Astrocyte (in vitro differentiated cells and primary cell): ENCODE measurements at regions not wholly inside any gene's neighbourhood (a gene's known extent, or its start where the extent isn't known, plus 50 kb on each side); places are given as distances from the start of the nearest gene placed in this dataset.

ENCODE experiments used
- DNase-seq: peaks from one replicate; pipeline ENCODE4 v3.0.0-alpha.2; 2010; ENCODE audit warnings: low read depth
- FAIRE-seq: peaks from 2 replicates; lab custom pipeline; 2011; peaks lifted over from hg19 to GRCh38; lab: Jason Lieb, UNC
- H2AFZ ChIP-seq: 2 replicates; pipeline ENCODE4 v1.6.0; 2012; ENCODE audit warnings: low read depth, low read length, inconsistent platforms
- H3K27ac ChIP-seq: 2 replicates; pipeline ENCODE4 v1.5.1; 2011; ENCODE audit warnings: low read depth, low read length, inconsistent platforms
- H3K27me3 ChIP-seq: 2 replicates; pipeline ENCODE4 v1.6.0; 2011; ENCODE audit warnings: low read length, inconsistent platforms; ENCODE audit not compliant: insufficient read depth
- H3K36me3 ChIP-seq: 2 replicates; pipeline ENCODE4 v1.5.1; 2011; ENCODE audit warnings: low read length, inconsistent platforms; ENCODE audit not compliant: insufficient read depth
- H3K4me1 ChIP-seq: 2 replicates; pipeline ENCODE4 v1.5.1; 2011; ENCODE audit warnings: low read length, inconsistent platforms; ENCODE audit not compliant: insufficient read depth
- H3K4me2 ChIP-seq: 2 replicates; pipeline ENCODE4 v1.6.0; 2012; ENCODE audit warnings: low read length, inconsistent platforms
- H3K4me3 ChIP-seq: 2 replicates; pipeline ENCODE4 v1.5.1; 2011; ENCODE audit warnings: low read depth, mild to moderate bottlenecking, low read length, inconsistent platforms; ENCODE audit not compliant: insufficient read depth
- H3K79me2 ChIP-seq: 2 replicates; pipeline ENCODE4 v1.6.0; 2012; ENCODE audit warnings: mild to moderate bottlenecking, low read length, inconsistent platforms; ENCODE audit not compliant: insufficient read depth
- H3K9ac ChIP-seq: 2 replicates; pipeline ENCODE4 v1.6.0; 2012; ENCODE audit warnings: mild to moderate bottlenecking, low read length, inconsistent platforms
- H3K9me3 ChIP-seq: 2 replicates; pipeline ENCODE4 v1.5.1; 2012; ENCODE audit warnings: low read depth, mild to moderate bottlenecking, low read length, inconsistent platforms; ENCODE audit not compliant: insufficient read depth
- H4K20me1 ChIP-seq: 2 replicates; pipeline ENCODE4 v1.6.0; 2012; ENCODE audit warnings: low read length, inconsistent platforms; ENCODE audit not compliant: insufficient read depth
- H3K27ac Mint-ChIP-seq: one replicate; pipeline ENCODE4 v1.8.0; 2021; ENCODE audit warnings: mild to moderate bottlenecking, mixed read lengths; ENCODE audit not compliant: unreplicated experiment
- H3K27me3 Mint-ChIP-seq: one replicate; pipeline ENCODE4 v1.8.0; 2021; ENCODE audit warnings: low read depth, mixed read lengths; ENCODE audit not compliant: unreplicated experiment
- H3K36me3 Mint-ChIP-seq: one replicate; pipeline ENCODE4 v1.8.0; 2021; ENCODE audit warnings: low read depth, mixed read lengths; ENCODE audit not compliant: unreplicated experiment
- H3K4me1 Mint-ChIP-seq: one replicate; pipeline ENCODE4 v1.8.0; 2021; ENCODE audit warnings: low read depth, mixed read lengths; ENCODE audit not compliant: unreplicated experiment
- H3K4me3 Mint-ChIP-seq: one replicate; pipeline ENCODE4 v1.8.0; 2021; ENCODE audit warnings: mild to moderate bottlenecking, moderate library complexity, mixed read lengths; ENCODE audit not compliant: unreplicated experiment
- H3K9me3 Mint-ChIP-seq: one replicate; pipeline ENCODE4 v1.8.0; 2021; ENCODE audit warnings: mild to moderate bottlenecking, mixed read lengths; ENCODE audit not compliant: unreplicated experiment
- CTCF ChIP-seq: IDR thresholded peaks from 2 replicates; pipeline ENCODE4 v1.5.1; 2011; ENCODE audit warnings: low read depth, mild to moderate bottlenecking, inconsistent platforms, low read length, moderate library complexity; ENCODE audit not compliant: insufficient read depth
- EZH2 ChIP-seq: IDR thresholded peaks from 2 replicates; pipeline ENCODE4 v1.6.1; 2012; ENCODE audit warnings: mild to moderate bottlenecking, low read length, inconsistent platforms; ENCODE audit not compliant: insufficient read depth

GRCh38 chr9:135342206-135343130 lies 137.1 kb upstream of the PPP1R26 start:
- H3K27ac Mint-ChIP-seq, result no peak overlapping the region
- H3K4me1 Mint-ChIP-seq, result peaks cover 2% of the 10 kb centered on the region
- H2AFZ ChIP-seq, result no peak overlapping the region
- H3K79me2 ChIP-seq, result no peaks in the 10 kb centered on the region
- H3K36me3 Mint-ChIP-seq, result no peaks in the 10 kb centered on the region
- H3K9me3 Mint-ChIP-seq, result no peaks in the 10 kb centered on the region
- H3K9ac ChIP-seq, result no peak overlapping the region
- H3K4me3 Mint-ChIP-seq, result no peak overlapping the region
- H3K9me3 ChIP-seq, result no peaks in the 10 kb centered on the region
- H4K20me1 ChIP-seq, result no peaks in the 10 kb centered on the region
- H3K4me1 ChIP-seq, result no peaks in the 10 kb centered on the region
- H3K27me3 Mint-ChIP-seq, result peaks cover 57% of the 10 kb centered on the region
- no peak overlapping the region for H3K4me3 ChIP-seq
- H3K27me3 ChIP-seq, result no peaks in the 10 kb centered on the region
- FAIRE-seq (no peak), DNase-seq (no peak)
- H3K36me3 ChIP-seq, result no peaks in the 10 kb centered on the region
- H3K4me2 ChIP-seq, result no peak overlapping the region
- no peak for TF ChIP-seq EZH2
- no peak for TF ChIP-seq CTCF
- H3K27ac ChIP-seq, result no peak overlapping the region

GRCh38 chr9:135343136-135343535 lies 136.4 kb upstream of the PPP1R26 start:
- no peaks in the 10 kb centered on the region for H3K36me3 Mint-ChIP-seq
- Histone ChIP-seq H3K79me2 (no peaks in the 10 kb centered on the region), H3K4me1 (no peaks in the 10 kb centered on the region), H3K4me3 (no peak overlapping the region), H4K20me1 (no peaks in the 10 kb centered on the region), H3K36me3 (no peaks in the 10 kb centered on the region), H3K9ac (no peak overlapping the region), H3K27me3 (no peaks in the 10 kb centered on the region), H3K4me2 (no peak overlapping the region), H3K9me3 (no peaks in the 10 kb centered on the region), H2AFZ (no peak overlapping the region), H3K27ac (no peak overlapping the region)
- TF ChIP-seq EZH2, result no peak
- TF ChIP-seq CTCF, result no peak
- no peak for DNase-seq
- H3K4me1 Mint-ChIP-seq, result peaks cover 2% of the 10 kb centered on the region
- H3K4me3 Mint-ChIP-seq, result no peak overlapping the region
- peaks cover 52% of the 10 kb centered on the region for H3K27me3 Mint-ChIP-seq
- H3K9me3 Mint-ChIP-seq, result no peaks in the 10 kb centered on the region
- no peak overlapping the region for H3K27ac Mint-ChIP-seq
- no peak for FAIRE-seq
